Left ventricle myocardium superior (tissue), 1 donor: ENCODE measurements at regions not wholly inside any gene's neighbourhood (a gene's known extent, or its start where the extent isn't known, plus 50 kb on each side); places are given as distances from the start of the nearest gene placed in this dataset.
"Not testable (repeated sequence)": the region's sequence is repeated elsewhere in the genome, so short reads cannot be mapped to it uniquely, and the experiment has no call there.

Experiments used
- ATAC-seq: fragments of 200-7000 bp; cut with Tn5 transposase; one replicate; pipeline ENCODE4 v1.9.1; 2020; ENCODE audit warnings: mild to moderate bottlenecking, moderate library complexity
- DNase-seq: peaks from one replicate; pipeline ENCODE4 v3.0.0-alpha.2; 2020
- intact Hi-C: fragments of 100-400 bp; cut with micrococcal nuclease; formaldehyde crosslinking; loops from one replicate; pipeline ENCODE4 v1.11.0; 2022
- donor health status: DM: no; HTN: yes; CAD: no; lungs with severe emphysema.

DNA sequence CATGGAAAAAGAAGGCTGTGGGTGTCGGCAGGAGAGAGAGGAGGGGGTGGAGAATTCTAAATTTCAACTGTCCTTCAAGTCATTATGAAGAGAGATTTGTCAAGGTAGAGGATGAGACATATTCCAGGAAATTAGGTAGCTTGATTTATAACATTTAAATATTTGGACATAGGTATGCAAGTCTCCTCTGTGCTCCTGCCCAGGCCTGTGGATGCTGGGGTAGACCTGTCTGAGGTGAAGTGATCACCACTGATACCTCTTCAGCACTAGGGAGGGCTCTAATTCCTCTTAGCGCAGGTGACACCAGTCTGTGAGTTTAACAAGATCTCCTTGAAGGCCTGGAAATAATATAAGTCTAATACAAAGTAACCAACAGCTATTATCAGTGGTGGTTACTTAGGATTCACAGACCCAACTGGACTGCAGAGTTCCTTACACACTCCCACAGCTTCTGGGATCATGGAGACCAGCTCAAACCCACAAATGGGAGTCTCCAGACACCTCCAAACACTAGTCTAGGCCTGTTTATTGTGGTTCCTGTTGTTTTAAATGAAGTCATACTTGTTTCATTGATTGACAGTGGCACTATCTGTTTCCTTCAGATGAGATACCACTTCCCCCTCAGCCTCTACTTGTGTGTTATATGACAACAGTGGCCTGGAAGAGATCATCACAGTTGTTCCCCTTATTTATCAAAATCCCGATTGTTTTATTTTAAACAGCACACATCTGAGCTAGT is 104.1 kb upstream of the ITPRID2 start:
- intact Hi-C loops = no loop called here
- no peak for DNase-seq
- no peak for ATAC-seq

DNA sequence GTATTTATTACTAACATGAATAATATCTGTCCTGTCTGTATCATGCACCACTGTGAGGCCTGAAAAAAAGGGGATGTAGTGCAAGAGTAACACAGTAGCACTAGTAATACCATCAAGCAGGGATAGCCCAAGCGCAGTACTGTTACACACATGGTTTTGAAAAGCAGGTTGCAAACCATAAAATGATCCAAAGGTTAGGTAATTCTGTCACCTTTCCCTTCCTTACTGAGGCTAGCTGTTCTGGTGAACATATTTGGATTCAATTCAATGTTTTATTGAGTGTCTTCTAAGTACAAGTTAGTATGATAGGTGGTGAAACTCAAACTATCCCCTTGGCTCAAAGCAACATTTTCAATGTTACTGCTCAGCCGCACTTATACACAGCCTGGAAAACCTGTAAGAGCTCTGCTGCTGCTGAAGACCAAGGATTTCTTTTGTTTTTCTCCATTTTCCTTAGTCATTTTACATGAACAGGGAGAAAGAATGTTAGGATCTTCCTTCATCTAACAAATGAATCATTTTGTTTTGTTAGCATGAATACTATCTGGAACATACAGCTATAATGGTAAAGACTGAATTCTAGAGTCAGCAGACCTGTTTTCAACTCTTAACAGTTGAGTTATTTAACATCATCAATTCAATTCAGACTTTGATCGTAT is 102.5 kb upstream of the ITPRID2 start:
- no peak for DNase-seq
- ATAC-seq = no peak
- intact Hi-C loops = no loop called here

DNA sequence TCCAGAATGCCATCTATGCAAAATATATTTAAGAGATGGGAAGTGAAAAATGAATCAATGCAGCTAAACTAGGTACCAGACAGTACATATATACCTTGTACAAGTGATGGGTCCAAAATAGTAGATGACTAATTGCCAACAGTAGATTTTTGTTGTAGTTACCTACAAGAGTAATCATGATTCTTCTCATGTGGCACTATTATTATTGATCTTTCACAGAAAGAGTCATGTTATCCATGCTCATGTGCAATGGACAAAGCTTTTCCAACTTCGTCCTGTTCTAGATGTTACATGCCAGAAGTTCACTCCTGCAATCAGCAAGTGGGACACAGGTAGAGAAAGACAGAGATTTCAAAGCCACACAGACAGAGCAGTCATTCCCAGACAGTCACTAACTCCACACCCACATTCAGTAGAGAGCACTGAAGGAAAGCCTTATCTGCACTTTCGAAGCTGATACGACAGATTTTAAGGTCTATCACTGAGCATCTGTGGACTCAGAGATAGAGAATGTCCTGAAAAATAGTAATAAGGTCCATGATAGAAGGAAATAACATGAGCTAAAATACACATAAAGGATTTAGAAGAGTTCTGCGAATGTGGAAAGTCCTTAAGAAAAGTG is 101.6 kb upstream of the ITPRID2 start:
- intact Hi-C loops = no loop called here
- DNase-seq (no peak), ATAC-seq (no peak)

DNA sequence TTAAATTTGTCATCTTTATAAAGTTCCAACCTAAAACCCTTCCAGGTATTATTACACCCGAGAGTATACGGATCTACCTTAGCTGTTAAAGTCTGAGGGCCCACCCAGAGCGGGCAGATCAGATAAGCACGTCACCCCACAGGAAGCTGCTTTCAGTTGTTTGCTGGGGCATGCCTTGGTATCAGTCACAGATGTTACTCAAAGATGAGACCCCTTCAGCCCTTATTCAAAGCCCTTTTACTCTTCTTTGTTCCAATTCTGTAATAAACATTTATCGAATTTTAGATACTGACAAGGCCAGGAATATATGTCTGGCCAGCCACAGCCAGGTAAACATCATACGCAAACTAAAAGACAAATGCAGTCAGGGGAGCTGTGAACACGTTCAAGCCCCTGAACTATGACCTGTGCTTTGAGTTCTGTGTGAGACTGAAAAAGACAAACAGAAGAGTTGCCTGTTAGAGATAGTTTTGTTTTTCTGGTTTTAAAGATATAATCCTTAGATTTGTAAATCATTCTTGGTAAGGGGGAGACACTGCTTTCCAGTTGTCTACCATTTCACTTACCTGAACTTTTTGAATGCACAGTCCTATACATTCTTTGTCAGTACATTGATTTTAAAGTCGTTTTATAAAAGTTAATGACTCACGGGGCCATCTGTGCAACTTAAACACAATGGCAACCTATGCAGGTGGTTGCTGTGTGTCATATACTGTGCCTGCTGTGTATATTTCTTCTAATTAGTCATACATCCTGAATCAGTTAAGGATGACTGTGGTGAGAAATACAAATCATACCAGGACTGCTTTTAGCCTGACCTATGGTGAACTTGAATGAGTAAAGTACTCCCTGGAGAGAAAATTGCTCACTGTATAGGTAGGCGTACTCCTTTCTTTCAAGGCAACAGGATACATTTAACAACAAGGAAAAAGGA is 100.5 kb upstream of the ITPRID2 start:
- DNase-seq (no peak), ATAC-seq (no peak)
- intact Hi-C loops = no loop called here

DNA sequence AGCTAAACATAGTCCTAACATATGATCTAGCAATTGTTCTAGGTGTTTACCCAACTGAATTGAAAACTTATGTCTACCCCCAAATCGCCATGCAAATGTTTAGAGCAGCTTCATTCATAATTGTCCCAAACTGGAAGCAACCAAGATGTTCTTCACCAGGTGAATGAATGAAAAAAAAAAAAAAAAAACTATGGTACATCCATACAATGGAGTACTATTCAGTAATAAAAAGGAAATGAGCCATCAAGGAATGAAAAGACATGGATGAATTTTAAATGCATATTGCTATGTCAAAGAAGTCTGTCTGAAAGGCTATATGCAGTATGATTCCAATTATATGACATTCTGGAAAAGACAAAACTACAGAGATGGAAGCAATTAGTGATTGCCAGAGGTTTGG is 98.6 kb upstream of the ITPRID2 start:
- ATAC-seq = no peak
- intact Hi-C loops = no loop called here
- no peak for DNase-seq

DNA sequence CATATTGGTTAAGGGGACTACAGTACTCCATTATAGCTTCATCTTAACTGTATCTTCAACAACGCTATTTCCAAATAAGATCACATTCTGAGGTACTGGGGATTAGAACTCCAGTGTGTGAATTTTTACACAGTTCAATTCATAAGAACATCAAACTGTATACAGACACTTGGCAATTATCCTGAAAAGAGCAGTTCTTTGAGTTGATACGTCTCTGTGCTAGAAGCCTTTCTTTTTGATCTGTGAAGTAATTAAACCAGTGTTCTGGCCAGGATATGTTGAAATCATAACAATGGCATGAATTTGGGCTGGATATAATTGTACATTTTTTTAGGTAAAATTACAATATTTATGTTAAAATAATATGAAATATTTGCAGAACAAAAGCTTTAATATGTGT is 93.5 kb upstream of the ITPRID2 start:
- ATAC-seq (no peak), DNase-seq (no peak)
- intact Hi-C loops = no loop called here

DNA sequence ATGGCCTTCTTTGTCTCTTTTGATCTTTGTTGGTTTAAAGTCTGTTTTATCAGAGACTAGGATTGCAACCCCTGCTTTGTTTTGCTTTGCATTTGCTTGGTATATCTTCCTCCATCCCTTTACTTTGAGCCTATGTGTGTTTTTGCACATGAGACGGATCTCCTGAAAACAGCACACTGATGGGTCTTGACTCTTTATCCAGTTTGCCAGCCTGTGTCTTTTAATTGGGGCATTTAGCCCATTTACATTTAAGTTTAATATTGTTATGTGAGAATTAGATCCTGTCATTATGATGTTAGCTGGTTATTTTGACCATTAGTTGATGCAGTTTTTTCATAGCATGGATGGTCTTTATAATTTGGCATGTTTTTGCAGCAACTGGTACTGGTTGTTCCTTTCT is 89.2 kb upstream of the ITPRID2 start:
- intact Hi-C loops, ATAC-seq, DNase-seq: not testable (repeated sequence)

DNA sequence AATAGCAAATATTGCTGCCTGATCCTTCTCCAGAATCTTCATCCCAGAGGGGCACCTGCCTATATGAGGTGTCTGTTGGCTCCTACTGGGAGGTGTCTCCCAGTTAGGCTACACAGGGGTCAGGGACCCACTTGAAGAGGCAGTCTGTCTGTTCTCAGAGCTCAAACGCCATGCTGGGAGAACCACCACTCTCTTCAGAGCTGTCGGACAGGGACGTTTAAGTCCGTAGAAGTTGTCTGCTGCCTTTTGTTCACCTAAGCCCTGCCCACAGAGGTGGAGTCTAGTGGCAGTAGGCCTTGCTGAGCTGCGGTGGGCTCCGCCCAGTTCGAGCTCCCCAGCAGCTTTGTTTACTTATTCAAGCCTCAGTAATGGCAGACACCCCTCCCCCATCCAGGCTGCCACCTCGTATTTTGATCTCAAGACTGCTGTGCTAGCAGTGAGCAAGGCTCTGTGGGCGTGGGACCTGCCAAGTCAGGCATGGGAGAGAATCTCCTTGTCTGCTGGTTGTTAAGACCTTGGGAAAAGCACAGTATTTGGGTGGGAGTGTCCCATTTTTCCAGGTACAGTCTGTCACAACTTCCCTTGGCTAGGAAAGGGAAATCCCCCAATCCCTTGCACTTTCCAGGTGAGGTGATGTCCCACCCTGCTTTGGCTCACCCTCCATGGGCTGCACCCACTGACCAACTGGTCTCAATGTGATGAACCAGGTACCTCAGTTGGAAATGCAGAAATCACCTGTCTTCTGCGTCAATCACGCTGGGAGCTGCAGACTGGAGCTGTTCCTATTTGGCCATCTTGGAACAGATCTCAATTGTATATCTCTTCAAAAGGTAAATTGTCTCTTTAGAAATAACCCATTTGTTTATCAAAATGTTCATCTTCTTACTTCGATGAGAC is 87.4 kb upstream of the ITPRID2 start:
- ATAC-seq, intact Hi-C loops, DNase-seq: not testable (repeated sequence)

DNA sequence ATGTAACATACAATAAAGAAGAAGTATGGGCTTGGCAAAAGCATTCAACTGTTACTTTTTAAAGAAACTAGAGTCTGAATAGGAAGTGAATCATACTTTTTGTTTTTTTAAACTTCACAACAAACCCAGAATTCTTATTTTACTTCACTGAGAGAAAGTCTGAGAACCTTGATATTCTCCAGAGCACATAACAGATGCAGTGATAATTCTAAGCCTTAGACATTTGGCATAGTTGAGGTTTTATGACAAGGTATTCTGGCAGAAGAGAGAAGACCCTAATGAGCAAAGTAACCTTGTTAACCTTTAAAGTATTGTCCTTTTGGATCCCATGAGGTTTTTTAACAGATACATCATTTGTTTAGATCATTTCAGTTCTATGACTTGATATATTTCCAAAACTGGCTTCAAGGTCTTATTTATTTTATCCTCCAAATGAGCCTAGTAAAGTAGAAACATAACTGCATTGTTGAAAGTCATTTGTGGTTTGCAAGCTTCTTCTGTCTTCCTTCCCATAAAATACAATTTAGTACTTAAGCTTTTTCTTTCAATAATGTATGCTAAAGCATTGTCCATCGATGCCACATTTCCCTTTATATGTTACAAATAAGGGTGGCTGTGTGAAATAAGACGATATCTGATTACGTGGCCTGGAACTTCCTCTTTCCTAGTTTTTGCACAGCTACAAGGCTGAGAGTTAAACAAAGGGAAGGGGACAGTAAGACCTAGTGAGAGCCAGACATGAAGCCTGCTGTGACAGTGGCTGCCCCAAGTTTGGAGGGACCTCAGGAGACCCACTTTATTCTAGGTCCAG is 86.1 kb upstream of the ITPRID2 start:
- DNase-seq (no peak), ATAC-seq (no peak)
- intact Hi-C loops = no loop called here

DNA sequence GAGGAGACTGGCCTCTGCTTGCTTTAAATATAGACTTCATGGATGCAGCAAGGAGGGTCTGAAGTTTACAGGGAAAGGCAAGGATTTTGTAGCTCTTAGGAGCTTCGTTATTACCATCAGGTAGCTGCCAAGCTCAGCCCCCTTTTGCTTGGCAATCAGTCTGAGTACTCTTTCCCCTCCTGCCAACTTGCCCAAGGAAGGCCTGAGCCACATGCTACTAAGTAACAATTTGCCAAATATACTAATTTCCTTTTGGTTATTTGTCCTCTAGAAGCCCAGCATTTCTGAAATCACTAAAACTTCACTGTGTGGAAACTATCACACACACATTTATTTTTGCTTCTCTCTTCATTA is 85.5 kb upstream of the ITPRID2 start:
- DNase-seq (no peak), ATAC-seq (no peak)
- intact Hi-C loops = no loop called here

DNA sequence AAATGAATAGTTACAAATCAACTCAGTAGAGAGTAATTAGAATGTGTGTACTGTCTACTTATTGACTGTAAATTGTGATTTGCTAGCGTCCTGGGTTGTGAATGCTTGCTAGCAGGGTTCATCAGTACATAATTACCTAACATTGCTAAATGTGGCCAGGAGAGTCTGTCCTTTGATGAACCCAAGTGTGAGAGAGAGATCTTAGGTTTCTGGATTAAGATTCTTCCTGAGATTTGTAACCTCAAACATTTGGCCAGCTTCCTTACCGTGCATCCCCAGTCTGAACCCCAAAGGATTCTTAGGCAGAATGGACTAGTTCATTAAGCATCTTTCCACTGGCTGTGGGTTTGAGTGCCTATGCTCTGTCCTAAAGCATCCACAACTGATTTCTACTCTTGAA is 84.0 kb upstream of the ITPRID2 start:
- intact Hi-C loops = no loop called here
- ATAC-seq (no peak), DNase-seq (no peak)

DNA sequence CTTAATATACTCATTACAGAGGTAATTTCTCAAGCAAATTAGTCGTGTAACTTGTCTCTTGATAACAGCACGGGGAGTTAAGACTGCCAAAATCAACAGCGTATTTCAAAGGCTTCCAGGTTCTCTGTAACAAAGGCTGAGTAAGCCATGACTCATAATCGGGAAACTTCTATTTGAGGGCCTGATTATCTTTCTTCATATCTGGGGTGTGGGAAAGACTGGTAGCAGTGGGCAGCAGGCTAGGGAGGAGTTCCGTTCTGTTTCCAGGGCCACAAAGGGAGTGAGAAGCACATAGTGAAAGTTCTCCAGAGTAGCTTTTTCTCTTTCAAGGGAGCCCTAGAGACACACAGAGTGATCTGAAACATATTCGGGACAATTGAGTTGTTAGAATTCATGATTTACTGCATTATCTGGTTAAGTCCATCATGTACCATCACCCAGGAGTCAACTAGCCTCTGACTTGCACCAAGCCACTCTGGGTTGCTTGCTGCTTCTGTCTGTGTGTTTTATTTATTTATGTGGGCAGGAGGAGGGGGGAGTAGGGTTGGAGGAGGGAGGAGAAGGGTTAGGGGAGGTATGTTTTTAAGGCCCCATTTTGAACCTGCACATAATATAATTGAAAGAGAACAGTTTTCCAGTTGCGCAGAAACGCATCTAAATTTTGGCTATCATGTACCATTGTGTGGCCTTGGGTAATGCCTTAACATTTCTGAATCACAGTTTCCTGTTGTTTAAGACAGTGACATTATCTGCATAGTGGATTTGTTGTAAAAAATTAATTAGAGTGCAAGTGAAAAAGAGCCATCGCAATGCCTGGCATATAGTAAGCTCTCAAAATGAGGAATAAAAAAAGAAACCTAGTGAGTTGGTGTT is 80.5 kb upstream of the ITPRID2 start:
- ATAC-seq = peak; percentile 79
- DNase-seq = no peak
- intact Hi-C loops = no loop called here

DNA sequence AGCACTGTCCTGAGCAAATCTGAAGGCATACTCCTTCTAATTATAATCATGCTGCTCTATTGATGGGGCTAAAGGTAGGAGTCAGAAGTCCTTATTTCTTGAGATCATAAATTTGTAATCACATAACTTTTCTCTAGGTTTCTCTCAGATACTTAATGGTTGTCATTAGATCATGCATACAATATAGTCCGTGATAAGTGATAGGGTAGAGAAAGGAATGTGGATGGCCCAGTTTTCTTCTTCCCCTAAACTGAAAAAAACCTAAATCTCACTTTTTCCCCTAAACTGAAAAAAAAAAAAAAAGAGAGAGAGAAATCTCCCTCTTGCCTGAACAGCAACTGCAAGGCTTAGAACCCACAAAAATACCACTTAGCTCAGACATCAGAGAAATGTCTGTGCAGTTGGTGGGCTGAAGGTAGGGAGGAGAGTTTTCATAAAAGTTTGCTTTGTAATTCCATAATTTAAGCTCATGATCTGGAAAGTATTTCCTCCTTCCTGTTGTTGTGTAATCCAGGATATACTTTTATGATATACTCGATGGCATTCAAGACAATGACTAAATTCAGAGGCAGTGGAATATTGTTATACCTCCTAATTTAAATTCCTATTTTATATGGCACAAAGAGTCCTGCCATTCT is 79.3 kb upstream of the ITPRID2 start:
- no peak for DNase-seq
- intact Hi-C loops = no loop called here

DNA sequence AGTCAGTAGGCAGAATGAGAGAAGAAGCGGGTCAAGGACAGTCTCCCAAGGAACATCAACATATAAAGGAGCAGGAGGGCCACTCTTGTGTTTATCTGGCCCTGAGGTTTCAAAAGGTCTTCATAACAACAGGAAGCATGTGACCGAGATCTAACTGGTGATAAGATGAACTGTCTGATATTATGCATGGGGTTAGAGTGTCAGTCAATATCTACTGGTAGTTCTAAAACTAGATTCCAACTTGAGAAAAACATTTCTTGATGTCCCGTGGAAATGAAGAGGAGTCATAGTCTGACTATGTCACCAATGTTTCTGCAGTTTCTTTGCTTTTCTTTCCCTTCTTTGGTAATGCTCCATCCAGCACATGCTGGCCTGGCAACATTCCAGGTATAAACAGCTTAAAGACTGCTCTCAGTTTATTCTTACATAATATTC is 77.5 kb upstream of the ITPRID2 start:
- intact Hi-C loops = no loop called here
- DNase-seq (no peak), ATAC-seq (no peak)

More for the DNA sequence above, 79.3 kb upstream of the ITPRID2 start:
- no peak for ATAC-seq

DNA sequence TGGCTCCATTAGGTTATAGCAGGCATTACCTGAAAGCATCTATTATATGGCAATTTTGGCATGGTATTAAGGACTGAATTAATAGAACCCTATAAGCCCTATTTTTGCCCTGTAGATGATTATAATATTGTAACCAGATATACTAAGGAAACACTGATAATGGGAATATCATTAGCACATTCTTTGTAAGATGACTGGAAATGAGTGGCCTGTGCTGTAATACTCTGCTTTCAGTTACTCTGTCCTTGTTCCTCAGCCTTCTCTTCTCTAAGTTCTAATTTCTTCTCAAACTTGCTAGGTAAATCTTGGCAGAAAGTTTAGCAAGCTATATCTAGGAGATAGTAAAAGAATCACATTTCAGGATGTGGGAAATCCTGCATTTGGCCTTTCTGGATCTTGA is 74.0 kb upstream of the ITPRID2 start:
- intact Hi-C loops = no loop called here

DNA sequence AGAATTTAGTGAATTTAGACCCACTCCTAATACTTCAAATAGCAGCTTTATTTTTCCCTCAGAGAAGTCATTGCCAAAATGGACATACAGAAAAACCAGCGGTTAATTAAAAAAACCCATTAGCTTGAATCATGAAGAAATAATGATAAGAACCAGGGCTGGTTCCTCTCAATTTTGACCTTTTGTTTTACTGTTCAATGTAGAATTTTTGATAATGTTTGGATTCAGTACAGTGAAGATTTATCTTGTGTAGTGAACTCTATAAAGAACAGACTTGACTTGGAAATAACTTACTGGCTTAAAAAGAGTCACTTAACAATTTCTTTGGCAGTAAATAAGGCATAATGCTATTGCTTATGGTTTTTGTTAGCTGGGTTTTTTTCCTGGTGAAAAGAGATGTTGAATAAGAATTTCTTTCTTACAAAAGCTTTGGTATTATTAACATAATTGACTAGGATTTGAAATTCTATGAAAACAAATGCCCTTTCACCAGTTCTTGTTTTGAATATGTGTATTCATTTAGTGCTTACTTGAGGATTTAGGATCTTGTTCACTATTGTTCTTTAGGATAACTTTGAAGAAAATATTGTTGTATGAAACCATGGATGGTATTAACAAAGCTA is 73.4 kb upstream of the ITPRID2 start:
- DNase-seq (no peak), ATAC-seq (no peak)
- intact Hi-C loops = no loop called here

More for the DNA sequence above, 74.0 kb upstream of the ITPRID2 start:
- DNase-seq (no peak), ATAC-seq (no peak)
